NCI-H345 treated with DMSO at 0.1 percent for 48 hours (cell line): ENCODE measurements at regions not wholly inside any gene's neighbourhood (a gene's known extent, or its start where the extent isn't known, plus 50 kb on each side); places are given as distances from the start of the nearest gene placed in this dataset.

Source experiments
- DNase-seq: peaks from one replicate; lab custom pipeline; 2025; ENCODE audit not compliant: unreplicated experiment; lab: John Stamatoyannopoulos, UW

DNA sequence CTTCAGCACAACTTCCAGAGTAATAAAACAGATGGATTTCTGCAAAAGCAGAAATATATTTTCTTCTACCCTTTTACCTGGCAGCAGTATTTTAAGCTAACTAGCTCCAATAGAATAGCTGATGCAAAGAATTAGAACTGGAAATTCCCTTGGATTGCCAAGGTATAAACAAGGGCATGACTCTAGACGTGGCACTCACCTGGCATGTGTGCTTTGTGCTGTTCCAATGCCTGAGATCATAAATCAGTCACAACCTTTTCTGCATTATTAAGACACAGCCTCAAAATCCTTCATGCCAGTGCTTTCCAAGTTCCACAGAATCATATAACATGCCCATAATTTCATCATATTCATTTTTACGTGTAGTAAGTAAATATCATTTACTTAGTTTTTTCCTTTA lies 1048.7 kb downstream of the ADGRL2 start:
- DNase-seq = no peak

DNA sequence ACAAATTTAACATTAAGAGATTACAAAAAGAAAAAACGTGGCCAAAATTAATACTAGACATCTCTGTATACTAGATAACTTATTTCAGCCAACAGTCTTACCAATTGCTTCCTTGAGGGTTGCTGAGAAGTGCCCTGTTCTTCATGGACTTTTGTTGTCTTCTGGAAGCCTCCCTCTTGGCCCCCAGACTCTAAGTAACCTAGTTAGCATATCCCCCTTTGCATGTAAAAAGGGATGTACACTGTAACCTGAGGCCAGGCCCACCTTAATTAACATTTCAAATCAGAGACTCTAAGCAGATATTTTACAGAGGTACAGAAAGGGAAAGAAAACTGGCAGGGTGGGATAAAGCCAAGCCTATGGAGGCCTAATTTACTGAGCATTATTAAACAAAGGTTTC lies 1047.3 kb downstream of the ADGRL2 start:
- no peak for DNase-seq

DNA sequence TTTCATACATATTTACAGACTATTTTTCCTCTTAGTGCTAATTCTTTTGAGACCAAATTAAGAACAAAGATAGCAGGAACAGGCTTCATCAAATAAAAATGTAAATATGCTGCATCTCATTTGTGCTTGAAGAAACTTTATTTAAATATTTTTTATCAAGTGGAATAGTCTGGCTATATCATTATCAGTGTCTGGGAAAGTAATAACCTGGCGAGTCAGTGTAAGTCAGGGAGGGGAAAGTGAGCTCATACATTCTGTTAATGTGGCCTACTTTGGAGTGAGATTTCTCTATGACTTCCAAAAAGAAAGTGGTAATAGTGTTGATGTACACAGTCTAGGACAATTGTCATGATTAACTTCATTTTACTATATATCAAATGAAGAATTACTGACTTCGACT lies 1045.1 kb downstream of the ADGRL2 start:
- DNase-seq = no peak

- no peak for DNase-seq
These were observed 1044.4 kb downstream of the ADGRL2 start for GRCh38 chr1:82844911-82845827.

- DNase-seq = no peak
These were observed 1043.7 kb downstream of the ADGRL2 start for GRCh38 chr1:82844447-82844846.

DNA sequence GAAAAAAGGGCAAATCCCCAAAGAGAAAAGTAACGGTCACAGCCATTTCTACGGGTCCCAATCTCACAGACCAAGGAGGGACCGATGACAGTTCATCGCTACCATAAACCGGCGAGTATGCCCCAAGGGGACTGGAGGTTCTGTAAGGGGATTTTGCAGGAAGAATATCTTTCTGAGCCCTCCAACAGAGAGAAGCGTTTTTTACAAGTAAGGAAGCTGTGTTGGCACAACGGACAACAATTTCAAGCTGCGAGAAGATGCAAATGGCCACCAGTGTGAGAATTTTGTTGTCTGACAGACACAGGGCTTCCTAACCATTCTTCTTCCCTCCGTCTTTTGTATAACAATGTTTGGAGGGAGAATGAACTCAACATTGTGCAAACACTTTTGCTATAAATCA lies 1043.1 kb downstream of the ADGRL2 start:
- DNase-seq = no peak

- no peak for DNase-seq
These were observed 1039.5 kb downstream of the ADGRL2 start for GRCh38 chr1:82840192-82840591.

GRCh38 chr1:82837766-82838465 lies 1037.2 kb downstream of the ADGRL2 start:
- DNase-seq = no peak

DNA sequence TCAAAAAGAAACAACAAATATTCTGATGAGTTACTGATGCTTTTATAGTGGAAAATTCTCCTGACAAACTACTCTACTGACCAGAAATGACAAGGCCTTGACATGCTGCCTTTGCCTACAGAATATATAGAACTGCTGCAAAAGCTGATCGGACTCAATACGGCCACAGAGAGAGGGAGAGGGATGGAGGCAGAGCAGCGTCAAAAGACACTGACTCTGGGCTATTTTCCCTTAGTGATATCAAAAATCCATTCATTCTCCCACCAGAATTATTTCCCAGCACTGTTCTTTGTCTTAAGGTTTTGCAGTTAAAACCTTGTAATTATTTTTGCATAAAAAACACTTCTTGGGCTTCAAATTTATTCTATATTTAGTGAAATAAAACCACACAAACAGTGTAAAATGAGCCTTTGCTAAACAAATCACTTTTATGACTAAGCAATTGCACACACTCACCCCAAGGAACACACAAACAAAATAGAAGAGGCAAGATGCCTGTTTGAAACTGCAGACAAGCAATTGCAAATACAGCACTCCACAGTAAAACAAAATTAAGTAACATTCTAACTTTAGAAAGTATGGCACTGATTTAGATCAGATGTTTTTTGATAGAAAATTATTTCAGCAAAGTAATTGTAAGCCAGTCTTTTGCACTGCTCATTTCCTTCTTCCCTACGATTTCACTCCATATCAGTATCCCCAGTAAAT lies 1036.4 kb downstream of the ADGRL2 start:
- DNase-seq = no peak

DNA sequence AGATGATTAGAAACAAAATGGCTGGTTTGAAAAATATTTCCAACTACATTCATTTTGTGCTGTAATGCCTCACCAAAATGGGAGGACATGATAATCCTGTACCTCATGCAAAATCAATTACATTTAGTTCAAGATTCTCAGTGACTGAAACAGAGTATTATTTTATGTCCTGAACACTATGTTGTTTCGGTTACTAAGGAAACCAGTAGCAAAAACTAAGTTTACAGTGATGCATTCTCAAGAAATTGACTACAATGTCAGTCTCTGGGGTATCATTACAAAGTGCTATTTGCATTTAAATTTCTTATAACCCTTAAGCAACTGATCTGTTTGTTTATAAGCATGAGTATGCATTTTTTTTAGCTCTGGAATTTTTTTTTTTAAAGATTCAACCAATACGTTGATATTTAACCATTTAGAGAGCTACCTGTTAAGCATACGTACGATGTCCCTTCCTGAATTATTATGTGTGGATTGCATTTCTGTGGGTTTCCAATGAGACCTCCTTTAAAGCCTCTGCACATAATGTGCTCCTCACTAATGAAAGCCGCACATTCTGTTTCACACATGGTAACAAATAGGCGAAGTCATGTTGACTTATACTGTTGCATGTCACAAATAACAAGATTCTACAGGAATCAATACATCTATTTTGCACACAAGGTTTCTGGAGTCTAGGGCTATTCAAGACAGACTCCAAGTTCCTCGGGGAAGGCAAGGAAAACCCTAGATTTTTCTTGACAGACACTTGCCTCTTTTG lies 1035.7 kb downstream of the ADGRL2 start:
- DNase-seq = no peak

DNA sequence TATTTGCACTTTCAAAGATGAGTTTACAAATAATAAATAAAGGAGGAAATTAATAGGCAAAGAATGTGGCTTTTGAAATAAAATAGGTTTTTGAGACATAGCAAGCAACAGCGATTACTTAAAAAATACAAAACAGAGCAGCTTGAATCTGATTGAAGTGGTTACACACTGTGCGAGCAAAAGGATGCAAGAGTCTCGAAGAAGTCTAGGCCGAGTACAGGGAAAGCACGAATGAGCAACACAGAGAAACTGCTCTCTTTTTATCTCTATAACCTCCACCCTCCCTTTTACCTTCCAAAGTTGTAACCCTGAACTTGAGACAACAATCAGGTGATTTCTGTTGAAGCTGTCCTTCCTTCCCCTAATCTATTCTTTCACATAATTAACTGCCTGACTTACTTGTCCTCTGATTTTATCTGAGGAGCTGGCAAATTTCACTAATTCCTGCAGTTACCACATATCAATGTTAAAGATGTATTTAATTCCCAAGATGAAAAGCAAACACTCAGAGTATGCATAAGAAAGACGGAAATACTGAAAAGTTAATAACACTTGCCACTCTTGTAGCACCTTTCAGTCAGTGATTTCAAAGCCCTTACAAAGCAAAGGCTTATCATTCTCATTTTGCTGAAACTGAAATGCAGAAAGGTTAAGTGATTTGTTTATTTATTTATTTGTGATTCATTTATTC lies 1030.1 kb downstream of the ADGRL2 start:
- DNase-seq = no peak

- DNase-seq = no peak
These were observed 1028.8 kb downstream of the ADGRL2 start for GRCh38 chr1:82829527-82829926.

DNA sequence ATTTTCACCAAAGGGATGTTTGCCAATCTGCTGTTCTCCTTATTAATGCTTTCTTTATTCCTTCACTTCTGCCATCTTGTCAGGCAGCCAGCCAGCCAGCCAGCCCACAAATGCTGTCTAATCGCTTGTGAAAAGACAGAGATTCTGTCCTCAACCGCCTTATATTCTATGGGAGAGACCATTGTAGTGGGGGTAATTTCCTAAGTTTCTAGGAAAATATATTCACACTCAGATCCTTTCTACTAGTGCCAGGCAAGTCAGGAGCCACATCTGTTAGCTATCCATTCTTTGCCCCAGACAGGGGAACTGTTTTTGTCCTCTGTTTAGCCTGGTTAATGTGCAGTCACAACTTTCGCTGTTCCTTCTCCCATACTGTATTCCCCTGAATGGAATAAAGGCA lies 1023.1 kb downstream of the ADGRL2 start:
- DNase-seq = no peak

DNA sequence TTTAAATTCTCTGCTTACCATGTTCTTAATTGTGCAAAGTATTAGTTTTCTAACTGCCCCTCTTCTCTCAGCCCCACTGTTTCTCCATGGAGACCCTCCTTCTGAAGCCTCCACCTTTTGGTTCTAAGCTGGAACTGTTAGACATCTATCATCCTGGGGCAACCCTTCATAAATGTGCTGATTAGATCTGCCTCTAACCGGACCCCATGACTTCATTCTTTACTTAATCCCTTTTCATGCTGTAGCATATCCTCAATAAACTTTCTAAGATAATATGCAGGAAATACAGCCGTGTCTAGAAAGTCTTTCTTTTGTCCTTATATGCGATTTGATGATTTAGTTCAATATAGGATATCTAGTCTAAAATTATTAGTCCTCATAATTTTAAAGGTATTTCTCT lies 1020.1 kb downstream of the ADGRL2 start:
- DNase-seq = no peak

DNA sequence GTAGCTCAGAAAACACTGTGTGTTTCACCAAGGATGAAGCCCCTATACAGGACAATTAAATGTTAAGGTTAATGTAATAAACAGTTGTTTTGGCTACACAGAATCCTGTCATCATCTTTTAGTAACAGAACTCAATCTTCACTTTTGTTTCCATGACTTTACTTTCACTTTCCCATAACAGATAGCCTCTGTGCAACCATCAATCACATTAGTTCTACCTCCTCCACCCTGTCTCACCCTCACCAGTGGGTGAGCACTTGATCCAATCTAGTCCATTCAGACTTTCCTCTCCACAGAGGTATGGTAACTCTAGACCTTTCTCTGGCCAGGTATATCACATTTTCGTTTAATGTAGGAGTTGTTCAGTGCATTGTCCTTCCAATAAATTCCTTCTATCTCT lies 1018.5 kb downstream of the ADGRL2 start:
- no peak for DNase-seq

DNA sequence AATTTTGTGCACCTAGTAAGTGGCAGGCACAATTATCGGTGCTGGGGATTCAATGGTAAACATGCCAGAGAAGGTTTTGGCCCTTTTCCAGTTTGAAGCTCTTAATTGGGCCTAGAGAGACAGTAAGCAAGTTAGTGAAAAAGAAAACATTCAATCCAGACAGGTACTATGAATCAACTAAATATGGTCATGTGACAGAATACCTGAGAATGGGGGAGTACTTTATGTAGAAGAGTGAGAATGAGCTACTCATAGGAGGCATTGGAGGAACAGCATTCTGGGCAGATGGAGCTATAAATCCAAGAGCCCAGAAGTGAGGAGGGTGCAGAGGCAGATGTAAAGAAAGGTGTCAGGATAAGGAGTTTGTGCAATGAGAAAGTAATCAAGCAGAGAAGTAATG lies 1017.9 kb downstream of the ADGRL2 start:
- DNase-seq = peak; percentile 31

GRCh38 chr1:82813386-82813785 lies 1012.7 kb downstream of the ADGRL2 start:
- DNase-seq = no peak

GRCh38 chr1:82810601-82811000 lies 1009.9 kb downstream of the ADGRL2 start:
- no peak for DNase-seq

GRCh38 chr1:82807563-82807962 lies 1006.8 kb downstream of the ADGRL2 start:
- DNase-seq = no peak

DNA sequence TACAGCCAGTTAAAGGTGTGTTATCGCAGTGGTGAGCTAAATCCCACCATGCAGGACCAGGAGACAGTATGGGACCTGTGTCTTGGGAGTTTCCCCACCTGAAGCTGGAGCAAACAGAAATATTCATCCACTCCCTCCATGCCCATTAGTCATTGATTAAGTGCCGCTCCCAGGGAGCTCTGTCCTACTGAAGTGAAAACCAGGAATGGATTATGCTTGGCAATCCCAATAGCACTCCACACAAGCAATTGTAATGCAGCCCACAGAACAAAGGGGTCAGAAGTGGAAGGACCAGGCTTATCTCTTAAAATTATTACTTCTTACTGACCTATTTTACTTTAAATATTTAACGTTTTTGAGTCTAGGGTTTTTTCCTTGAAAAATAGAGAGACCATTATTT lies 1005.4 kb downstream of the ADGRL2 start:
- no peak for DNase-seq
